ENCODE measurements at regions not wholly inside any gene's neighbourhood (a gene's known extent, or its start where the extent isn't known, plus 50 kb on each side); places are given as distances from the start of the nearest gene placed in this dataset.

DNA sequence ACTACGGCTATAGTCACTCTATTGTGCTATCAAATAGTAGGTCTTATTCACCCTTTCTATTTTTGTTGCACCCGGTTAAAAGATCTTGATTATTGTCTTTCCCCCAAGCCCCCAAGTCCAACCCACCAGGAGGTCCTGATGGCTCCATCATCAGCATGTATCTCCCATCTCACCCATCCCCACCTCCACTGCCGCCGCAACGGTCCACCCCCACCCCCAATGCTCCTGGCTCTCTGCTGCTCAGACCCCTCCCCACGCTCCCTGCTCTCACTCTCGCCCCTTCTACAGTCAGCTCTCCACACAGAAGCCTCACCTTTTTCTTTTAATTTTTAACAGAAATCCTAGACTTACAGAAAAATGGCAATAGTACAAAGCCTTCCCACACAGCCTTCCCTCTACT is 51.5 kb upstream of the SH3PXD2B start:
- WGBS, 4 donors = 91 to 96% (median 95%) methylated on average over 7 of the region's 7 CpGs
- intact Hi-C loops (cut with DNase I) = loop anchor here in 6 of 10 donors (2.0 to 5.0 kb wide), 5 partner anchors 76 to 91 kb away; no protein-coding TSS in a partner anchor
- Histone ChIP-seq H3K27ac (peak overlapping the region in 7 of 12 donors; percentile 17 to 88 (median 86)), H3K9me3 (peaks cover 0 to 5% (median 0%) of the 10 kb centered on the region in 12 donors), H3K36me3 (no peaks in the 10 kb centered on the region), H3K27me3 (no peaks in the 10 kb centered on the region), H3K4me1 (peaks cover 0 to 51% (median 24%) of the 10 kb centered on the region in 12 donors), H3K4me3 (no peak overlapping the region)
- no peak for ATAC-seq
- DNase-seq = peak in 2 of 5 donors; percentile 4 to 12
- TF ChIP-seq, protein P1, sequence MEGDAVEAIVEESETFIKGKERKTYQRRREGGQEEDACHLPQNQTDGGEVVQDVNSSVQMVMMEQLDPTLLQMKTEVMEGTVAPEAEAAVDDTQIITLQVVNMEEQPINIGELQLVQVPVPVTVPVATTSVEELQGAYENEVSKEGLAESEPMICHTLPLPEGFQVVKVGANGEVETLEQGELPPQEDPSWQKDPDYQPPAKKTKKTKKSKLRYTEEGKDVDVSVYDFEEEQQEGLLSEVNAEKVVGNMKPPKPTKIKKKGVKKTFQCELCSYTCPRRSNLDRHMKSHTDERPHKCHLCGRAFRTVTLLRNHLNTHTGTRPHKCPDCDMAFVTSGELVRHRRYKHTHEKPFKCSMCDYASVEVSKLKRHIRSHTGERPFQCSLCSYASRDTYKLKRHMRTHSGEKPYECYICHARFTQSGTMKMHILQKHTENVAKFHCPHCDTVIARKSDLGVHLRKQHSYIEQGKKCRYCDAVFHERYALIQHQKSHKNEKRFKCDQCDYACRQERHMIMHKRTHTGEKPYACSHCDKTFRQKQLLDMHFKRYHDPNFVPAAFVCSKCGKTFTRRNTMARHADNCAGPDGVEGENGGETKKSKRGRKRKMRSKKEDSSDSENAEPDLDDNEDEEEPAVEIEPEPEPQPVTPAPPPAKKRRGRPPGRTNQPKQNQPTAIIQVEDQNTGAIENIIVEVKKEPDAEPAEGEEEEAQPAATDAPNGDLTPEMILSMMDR (IDR thresholded peaks at IDR 0.05) = no peak
- TF ChIP-seq POLR2A (IDR thresholded peaks at IDR 0.05) = no peak

- Histone ChIP-seq H3K27me3 (no peaks in the 10 kb centered on the region), H3K4me1 (peaks cover 0 to 51% (median 24%) of the 10 kb centered on the region in 12 donors), H3K9me3 (peaks cover 0 to under 1% (median 0%) of the 10 kb centered on the region in 12 donors), H3K27ac (peak overlapping the region; percentile 46 to 97 (median 86)), H3K4me3 (no peak overlapping the region), H3K36me3 (no peaks in the 10 kb centered on the region)
- intact Hi-C loops (cut with DNase I) = loop anchor here in 6 of 10 donors (2.0 to 5.0 kb wide), 5 partner anchors 77 to 92 kb away; no protein-coding TSS in a partner anchor
- DNase-seq = peak in 1 of 5 donors; percentile 16
- ATAC-seq = no peak
- WGBS, 4 donors = 88 to 91% (median 90%) methylated on average over 8 of the region's 8 CpGs
- TF ChIP-seq, protein P1 (IDR thresholded peaks at IDR 0.05) = no peak
- no peak for TF ChIP-seq POLR2A (IDR thresholded peaks at IDR 0.05)
Measured at GRCh38 chr5:172505403-172505759, 51.1 kb upstream of the SH3PXD2B start.

DNA sequence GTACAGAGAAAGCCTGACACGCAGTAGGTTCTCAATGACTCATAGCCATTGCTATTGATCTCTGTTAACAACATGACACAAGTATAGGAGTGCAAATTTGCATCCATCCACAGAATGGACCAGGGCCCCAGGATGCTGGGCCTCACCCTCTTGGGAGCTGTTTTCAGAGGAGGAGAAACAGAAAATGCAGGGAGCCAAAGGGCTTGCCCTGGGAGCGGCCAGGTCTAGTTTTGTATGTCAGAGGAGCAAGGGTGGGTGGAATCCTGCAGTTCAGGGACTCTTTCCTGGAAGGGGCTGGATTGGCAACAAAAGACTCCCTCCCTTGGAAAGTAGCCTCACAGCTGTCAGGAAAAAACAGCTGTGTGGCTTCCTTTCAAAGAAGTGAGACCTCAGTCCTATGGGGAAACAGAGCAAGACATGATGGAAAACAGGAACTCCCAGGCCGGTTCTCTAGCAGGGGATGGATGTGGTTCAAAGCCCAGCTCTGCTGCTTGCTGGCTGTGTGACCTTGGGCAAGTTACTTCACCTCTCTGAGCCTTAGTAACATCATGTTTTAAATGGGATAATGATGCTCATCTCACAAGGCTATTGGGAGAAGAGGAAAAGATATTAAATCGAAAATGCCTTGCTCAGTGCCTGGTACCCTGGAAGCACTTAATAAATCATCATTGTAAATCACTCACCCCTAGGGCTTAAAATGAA is 50.5 kb upstream of the SH3PXD2B start:
- 46 to 67% (median 57%) methylated on average over 4 of the region's 4 CpGs for WGBS, 4 donors
- no peak overlapping the region for H3K4me3 ChIP-seq
- H3K27me3 ChIP-seq = no peaks in the 10 kb centered on the region
- no peaks in the 10 kb centered on the region for H3K36me3 ChIP-seq
- no peaks in the 10 kb centered on the region for H3K9me3 ChIP-seq
- DNase-seq (peak; percentile 69 to 80 (median 72)), ATAC-seq (peak; percentile 59 to 81 (median 71))
- TF ChIP-seq, protein P1 (IDR thresholded peaks at IDR 0.05) = no peak
- no peak for TF ChIP-seq POLR2A (IDR thresholded peaks at IDR 0.05)
- H3K4me1 ChIP-seq = peaks cover 0 to 49% (median 24%) of the 10 kb centered on the region in 12 donors
- H3K27ac ChIP-seq = peak overlapping the region; percentile 46 to 97 (median 86)
- intact Hi-C loops (cut with DNase I) = loop anchor here in 7 of 10 donors (2.0 to 5.0 kb wide), 6 partner anchors 77 to 137 kb away; partner anchors contain the start of gene NEURL1B (in 1 of the 7)

GRCh38 chr5:172503925-172504700 is 49.8 kb upstream of the SH3PXD2B start:
- Histone ChIP-seq H3K9me3 (no peaks in the 10 kb centered on the region), H3K4me1 (peaks cover 0 to 42% (median 24%) of the 10 kb centered on the region in 12 donors), H3K27ac (peak overlapping the region; percentile 46 to 97 (median 86)), H3K4me3 (no peak overlapping the region), H3K36me3 (no peaks in the 10 kb centered on the region), H3K27me3 (no peaks in the 10 kb centered on the region)
- DNase-seq (peak; percentile 74 to 89 (median 85)), ATAC-seq (peak; percentile 86 to 91 (median 90))
- intact Hi-C loops (cut with DNase I) = loop anchor here in 3 of 10 donors (2.0 to 5.0 kb wide), 3 partner anchors 79 to 138 kb away; partner anchors contain the start of gene NEURL1B (in 1 of the 3)
- no peak for TF ChIP-seq POLR2A (IDR thresholded peaks at IDR 0.05)
- TF ChIP-seq, protein P1 (IDR thresholded peaks at IDR 0.05) = no peak
- WGBS, 4 donors = 44 to 59% (median 50%) methylated on average over 9 to 10 of the region's 10 CpGs
